SK-N-SH treated with all-trans-retinoic acid at 6 μM for 48 hours (cell line): ENCODE measurements at regions not wholly inside any gene's neighbourhood (a gene's known extent, or its start where the extent isn't known, plus 50 kb on each side); places are given as distances from the start of the nearest gene placed in this dataset.

Experiments used
- ATAC-seq: fragments of 200-7000 bp; cut with Tn5 transposase; 3 replicates; pipeline ENCODE4 v1.9.1; 2020; ENCODE audit warnings: mild to moderate bottlenecking, moderate library complexity
- ARNTL ChIP-seq: fragments of 450-650 bp; formaldehyde crosslinking; IDR thresholded peaks from 2 replicates; pipeline ENCODE4 v1.5.0; 2020; ENCODE audit warnings: low read depth, mild to moderate bottlenecking, moderate library complexity, borderline replicate concordance
- BACH2 ChIP-seq: fragments of 250-450 bp; sonication (Bioruptor Pico); IDR thresholded peaks from 2 replicates; pipeline ENCODE4 v1.9.0; 2021; ENCODE audit warnings: mild to moderate bottlenecking, borderline replicate concordance
- CSDC2 ChIP-seq: fragments of 250-450 bp; sonication (Bioruptor Pico); IDR thresholded peaks from 2 replicates; pipeline ENCODE4 v1.5.0; 2020; ENCODE audit warnings: mild to moderate bottlenecking, moderate library complexity
- ESRRG ChIP-seq: fragments of 250-450 bp; sonication (Bioruptor Pico); IDR thresholded peaks from 2 replicates; pipeline ENCODE4 v1.6.1; 2021; ENCODE audit warnings: mild to moderate bottlenecking
- GLIS3 ChIP-seq: fragments of 250-450 bp; sonication (Bioruptor Pico); IDR thresholded peaks from 2 replicates; pipeline ENCODE4 v1.5.0; 2020; ENCODE audit warnings: mild to moderate bottlenecking, moderate library complexity
- ISL1 ChIP-seq: fragments of 250-450 bp; sonication (Bioruptor Pico); IDR thresholded peaks from 2 replicates; pipeline ENCODE4 v2.1.2; 2022; ENCODE audit warnings: mild to moderate bottlenecking, moderate library complexity
- OSR1 ChIP-seq: fragments of 250-450 bp; sonication (Bioruptor Pico); IDR thresholded peaks from 2 replicates; pipeline ENCODE4 v1.8.0; 2022; ENCODE audit warnings: moderate library complexity, mild to moderate bottlenecking, inconsistent platforms
- PPARA ChIP-seq: fragments of 250-450 bp; sonication (Bioruptor Pico); IDR thresholded peaks from 2 replicates; pipeline ENCODE4 v1.5.0; 2020; ENCODE audit warnings: mild to moderate bottlenecking, borderline replicate concordance
- RARB ChIP-seq: fragments of 250-450 bp; sonication (Bioruptor Pico); IDR thresholded peaks from 2 replicates; pipeline ENCODE4 v1.8.0; 2021; ENCODE audit warnings: mild to moderate bottlenecking, moderate library complexity
- SNAI2 ChIP-seq: fragments of 250-450 bp; sonication (Bioruptor Pico); IDR thresholded peaks from 2 replicates; pipeline ENCODE4 v1.5.0; 2020; ENCODE audit warnings: mild to moderate bottlenecking, moderate library complexity
- TCF4 ChIP-seq: fragments of 250-450 bp; sonication (Bioruptor Pico); IDR thresholded peaks from 2 replicates; pipeline ENCODE4 v1.8.0; 2021; ENCODE audit warnings: mild to moderate bottlenecking, moderate library complexity, borderline replicate concordance
- TOX ChIP-seq: fragments of 250-450 bp; sonication (Bioruptor Pico); IDR thresholded peaks from 2 replicates; pipeline ENCODE4 v1.8.0; 2021; ENCODE audit warnings: mild to moderate bottlenecking, moderate library complexity, borderline replicate concordance
- ZC3H10 ChIP-seq: fragments of 250-450 bp; sonication (Bioruptor Pico); IDR thresholded peaks from 2 replicates; pipeline ENCODE4 v1.5.1; 2021; ENCODE audit warnings: mild to moderate bottlenecking, moderate library complexity
- ZFP3 ChIP-seq: fragments of 250-450 bp; sonication (Bioruptor Pico); IDR thresholded peaks from 2 replicates; pipeline ENCODE4 v1.5.0; 2020; ENCODE audit warnings: mild to moderate bottlenecking, moderate library complexity
- ZFP30 ChIP-seq: fragments of 450-650 bp; formaldehyde crosslinking; IDR thresholded peaks from 2 replicates; pipeline ENCODE4 v1.5.0; 2022; ENCODE audit warnings: mild to moderate bottlenecking, moderate library complexity
- ZNF565 ChIP-seq: fragments of 450-650 bp; formaldehyde crosslinking; conservative IDR thresholded peaks from 2 replicates; pipeline ENCODE4 v1.5.0; 2020; ENCODE audit warnings: low read depth, mild to moderate bottlenecking, moderate library complexity
- ZNF70 ChIP-seq: fragments of 450-650 bp; formaldehyde crosslinking; IDR thresholded peaks from 2 replicates; pipeline ENCODE4 v1.5.0; 2020; ENCODE audit warnings: mild to moderate bottlenecking, moderate library complexity
- ZNF8 ChIP-seq: fragments of 450-650 bp; formaldehyde crosslinking; IDR thresholded peaks from 2 replicates; pipeline ENCODE4 v1.5.0; 2020; ENCODE audit warnings: mild to moderate bottlenecking, moderate library complexity
- TF ChIP-seq, protein P1 (sequence below): fragments of 250-450 bp; sonication (Bioruptor Pico); IDR thresholded peaks from 2 replicates; pipeline ENCODE4 v1.5.1; 2020; ENCODE audit warnings: low read depth, mild to moderate bottlenecking, moderate library complexity
- TF ChIP-seq, protein P2 (sequence below): fragments of 250-450 bp; sonication (Bioruptor Pico); IDR thresholded peaks from 2 replicates; pipeline ENCODE4 v1.8.0; 2021; ENCODE audit warnings: low read depth, mild to moderate bottlenecking, moderate library complexity, borderline replicate concordance
- TF ChIP-seq, protein P3 (sequence below): fragments of 250-450 bp; sonication (Bioruptor Pico); IDR thresholded peaks from 2 replicates; pipeline ENCODE4 v1.8.0; 2020; ENCODE audit warnings: mild to moderate bottlenecking, moderate library complexity, borderline replicate concordance
- TF ChIP-seq, protein P4 (sequence below): fragments of 250-450 bp; sonication (Bioruptor Pico); IDR thresholded peaks from 2 replicates; pipeline ENCODE4 v1.5.1; 2021; ENCODE audit warnings: mild to moderate bottlenecking, moderate library complexity

DNA sequence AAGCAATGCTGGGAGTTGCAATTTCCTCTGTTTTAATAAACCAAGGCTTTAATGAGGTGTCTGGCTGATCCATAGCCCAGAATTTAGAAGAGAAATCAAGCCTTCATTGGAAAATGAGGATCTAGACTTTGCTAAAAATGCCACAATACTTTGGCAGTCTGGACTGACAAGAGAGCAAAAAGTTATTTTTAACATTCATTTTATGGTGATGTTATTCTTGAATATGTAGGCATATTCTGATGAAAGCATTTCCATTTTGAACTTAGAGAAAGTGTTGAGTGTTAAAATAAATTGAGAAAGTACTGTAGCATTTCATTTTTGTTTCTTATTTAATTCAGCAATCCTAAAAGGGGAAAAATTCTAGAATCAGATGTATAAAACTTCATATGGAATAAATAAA, 151.8 kb upstream of the HNMT start:
- ATAC-seq, result no peak
- no peak for TF ChIP-seq ZNF565 (CRISPR knock-in tag)
- TF ChIP-seq ZNF70 (CRISPR knock-in tag), result no peak
- TF ChIP-seq TOX (CRISPR knock-in tag), result no peak
- no peak for TF ChIP-seq PPARA (CRISPR knock-in tag)
- TF ChIP-seq, protein P1, sequence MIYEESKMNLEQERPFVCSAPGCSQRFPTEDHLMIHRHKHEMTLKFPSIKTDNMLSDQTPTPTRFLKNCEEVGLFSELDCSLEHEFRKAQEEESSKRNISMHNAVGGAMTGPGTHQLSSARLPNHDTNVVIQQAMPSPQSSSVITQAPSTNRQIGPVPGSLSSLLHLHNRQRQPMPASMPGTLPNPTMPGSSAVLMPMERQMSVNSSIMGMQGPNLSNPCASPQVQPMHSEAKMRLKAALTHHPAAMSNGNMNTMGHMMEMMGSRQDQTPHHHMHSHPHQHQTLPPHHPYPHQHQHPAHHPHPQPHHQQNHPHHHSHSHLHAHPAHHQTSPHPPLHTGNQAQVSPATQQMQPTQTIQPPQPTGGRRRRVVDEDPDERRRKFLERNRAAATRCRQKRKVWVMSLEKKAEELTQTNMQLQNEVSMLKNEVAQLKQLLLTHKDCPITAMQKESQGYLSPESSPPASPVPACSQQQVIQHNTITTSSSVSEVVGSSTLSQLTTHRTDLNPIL, result no peak
- TF ChIP-seq, protein P2, sequence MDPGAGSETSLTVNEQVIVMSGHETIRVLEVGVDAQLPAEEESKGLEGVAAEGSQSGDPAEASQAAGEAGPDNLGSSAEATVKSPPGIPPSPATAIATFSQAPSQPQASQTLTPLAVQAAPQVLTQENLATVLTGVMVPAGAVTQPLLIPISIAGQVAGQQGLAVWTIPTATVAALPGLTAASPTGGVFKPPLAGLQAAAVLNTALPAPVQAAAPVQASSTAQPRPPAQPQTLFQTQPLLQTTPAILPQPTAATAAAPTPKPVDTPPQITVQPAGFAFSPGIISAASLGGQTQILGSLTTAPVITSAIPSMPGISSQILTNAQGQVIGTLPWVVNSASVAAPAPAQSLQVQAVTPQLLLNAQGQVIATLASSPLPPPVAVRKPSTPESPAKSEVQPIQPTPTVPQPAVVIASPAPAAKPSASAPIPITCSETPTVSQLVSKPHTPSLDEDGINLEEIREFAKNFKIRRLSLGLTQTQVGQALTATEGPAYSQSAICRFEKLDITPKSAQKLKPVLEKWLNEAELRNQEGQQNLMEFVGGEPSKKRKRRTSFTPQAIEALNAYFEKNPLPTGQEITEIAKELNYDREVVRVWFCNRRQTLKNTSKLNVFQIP, result no peak
- TF ChIP-seq RARB (CRISPR knock-in tag), result no peak
- TF ChIP-seq, protein P3, sequence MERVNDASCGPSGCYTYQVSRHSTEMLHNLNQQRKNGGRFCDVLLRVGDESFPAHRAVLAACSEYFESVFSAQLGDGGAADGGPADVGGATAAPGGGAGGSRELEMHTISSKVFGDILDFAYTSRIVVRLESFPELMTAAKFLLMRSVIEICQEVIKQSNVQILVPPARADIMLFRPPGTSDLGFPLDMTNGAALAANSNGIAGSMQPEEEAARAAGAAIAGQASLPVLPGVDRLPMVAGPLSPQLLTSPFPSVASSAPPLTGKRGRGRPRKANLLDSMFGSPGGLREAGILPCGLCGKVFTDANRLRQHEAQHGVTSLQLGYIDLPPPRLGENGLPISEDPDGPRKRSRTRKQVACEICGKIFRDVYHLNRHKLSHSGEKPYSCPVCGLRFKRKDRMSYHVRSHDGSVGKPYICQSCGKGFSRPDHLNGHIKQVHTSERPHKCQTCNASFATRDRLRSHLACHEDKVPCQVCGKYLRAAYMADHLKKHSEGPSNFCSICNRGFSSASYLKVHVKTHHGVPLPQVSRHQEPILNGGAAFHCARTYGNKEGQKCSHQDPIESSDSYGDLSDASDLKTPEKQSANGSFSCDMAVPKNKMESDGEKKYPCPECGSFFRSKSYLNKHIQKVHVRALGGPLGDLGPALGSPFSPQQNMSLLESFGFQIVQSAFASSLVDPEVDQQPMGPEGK (CRISPR knock-in tag), result no peak
- no peak for TF ChIP-seq BACH2 (CRISPR knock-in tag)
- no peak for TF ChIP-seq OSR1 (CRISPR knock-in tag)
- no peak for TF ChIP-seq CSDC2 (CRISPR knock-in tag)
- TF ChIP-seq GLIS3 (CRISPR knock-in tag), result no peak

DNA sequence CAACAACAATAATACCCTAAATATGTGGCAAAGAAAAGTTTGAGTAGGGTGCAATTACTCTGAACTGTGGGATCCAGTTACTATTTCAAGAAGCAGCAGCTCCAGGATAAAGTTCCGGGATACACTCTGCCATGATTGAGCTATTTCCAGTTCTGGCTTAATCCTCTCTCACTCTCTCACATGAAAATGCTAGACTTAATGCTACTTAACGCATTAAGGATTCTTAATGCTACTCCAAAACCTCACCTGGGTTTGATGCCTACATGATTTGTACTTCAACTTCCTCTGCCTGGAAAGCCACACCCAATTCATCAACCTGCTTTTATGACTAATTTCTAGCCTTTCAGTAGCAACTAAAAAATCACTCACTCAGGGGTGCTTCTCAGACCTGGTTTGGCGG, 151.1 kb upstream of the HNMT start:
- TF ChIP-seq ZFP3, result no peak
- TF ChIP-seq, protein P2, result no peak
- TF ChIP-seq, protein P4, sequence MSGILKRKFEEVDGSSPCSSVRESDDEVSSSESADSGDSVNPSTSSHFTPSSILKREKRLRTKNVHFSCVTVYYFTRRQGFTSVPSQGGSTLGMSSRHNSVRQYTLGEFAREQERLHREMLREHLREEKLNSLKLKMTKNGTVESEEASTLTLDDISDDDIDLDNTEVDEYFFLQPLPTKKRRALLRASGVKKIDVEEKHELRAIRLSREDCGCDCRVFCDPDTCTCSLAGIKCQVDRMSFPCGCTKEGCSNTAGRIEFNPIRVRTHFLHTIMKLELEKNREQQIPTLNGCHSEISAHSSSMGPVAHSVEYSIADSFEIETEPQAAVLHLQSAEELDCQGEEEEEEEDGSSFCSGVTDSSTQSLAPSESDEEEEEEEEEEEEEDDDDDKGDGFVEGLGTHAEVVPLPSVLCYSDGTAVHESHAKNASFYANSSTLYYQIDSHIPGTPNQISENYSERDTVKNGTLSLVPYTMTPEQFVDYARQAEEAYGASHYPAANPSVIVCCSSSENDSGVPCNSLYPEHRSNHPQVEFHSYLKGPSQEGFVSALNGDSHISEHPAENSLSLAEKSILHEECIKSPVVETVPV (CRISPR knock-in tag), result no peak
- TF ChIP-seq ZNF8 (CRISPR knock-in tag), result no peak
- TF ChIP-seq, protein P1, result no peak
- TF ChIP-seq PPARA (CRISPR knock-in tag), result no peak
- no peak for TF ChIP-seq ESRRG
- TF ChIP-seq BACH2 (CRISPR knock-in tag), result no peak
- no peak for TF ChIP-seq OSR1 (CRISPR knock-in tag)
- TF ChIP-seq SNAI2 (CRISPR knock-in tag), result no peak
- no peak for TF ChIP-seq ISL1 (CRISPR knock-in tag)
- no peak for TF ChIP-seq ZNF565 (CRISPR knock-in tag)
- TF ChIP-seq TOX (CRISPR knock-in tag), result no peak
- TF ChIP-seq CSDC2 (CRISPR knock-in tag), result no peak
- TF ChIP-seq ARNTL (CRISPR knock-in tag), result no peak
- no peak for TF ChIP-seq TCF4
- TF ChIP-seq ZC3H10 (CRISPR knock-in tag), result no peak
- TF ChIP-seq GLIS3 (CRISPR knock-in tag), result no peak
- TF ChIP-seq, all 23 proteins: peak for 0
- ATAC-seq, result no peak

DNA sequence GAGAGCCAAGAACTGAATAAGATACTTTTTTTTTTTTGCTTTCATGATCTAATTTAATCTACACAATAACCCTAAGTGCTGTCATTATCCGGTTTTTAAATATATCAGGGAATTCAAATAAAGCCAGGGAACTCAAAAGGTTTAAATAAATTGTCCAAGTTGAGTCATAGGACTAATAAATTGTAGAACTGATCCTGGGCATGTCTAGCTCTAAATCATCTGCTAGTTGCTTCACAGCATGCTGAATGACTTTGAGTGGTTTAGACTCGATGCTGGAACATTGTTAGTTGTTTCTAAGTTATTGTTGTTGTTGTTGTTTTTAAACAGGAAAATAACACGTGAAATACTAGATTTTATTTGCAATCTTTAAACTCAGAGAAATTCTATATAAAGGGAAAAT, 147.2 kb upstream of the HNMT start:
- TF ChIP-seq ZFP30 (CRISPR knock-in tag) (no peak), GLIS3 (CRISPR knock-in tag) (no peak), ZFP3 (no peak), BACH2 (CRISPR knock-in tag) (no peak)
- no peak for ATAC-seq
